OCI-LY3 (cell line): ENCODE measurements at regions not wholly inside any gene's neighbourhood (a gene's known extent, or its start where the extent isn't known, plus 50 kb on each side); places are given as distances from the start of the nearest gene placed in this dataset.

Experiments used
- H2AFZ ChIP-seq: fragments of 200-600, 300-600 bp; shearing (Covaris generic); 2 replicates; pipeline ENCODE4 v1.6.0; 2014; ENCODE audit warnings: antibody characterized with exemption, low read depth, low read length
- H3K27ac ChIP-seq: fragments of 200-600, 300-600 bp; sonication (generic); 2 replicates; pipeline ENCODE4 v1.5.1; 2014; ENCODE audit warnings: mild to moderate bottlenecking, low read length, moderate library complexity, mixed read lengths
- H3K27me3 ChIP-seq: fragments of 200-600, 300-600 bp; sonication (generic); 2 replicates; pipeline ENCODE4 v1.6.1; 2014; ENCODE audit warnings: low read depth, low read length, mixed read lengths
- H3K36me3 ChIP-seq: fragments of 200-600, 300-600 bp; sonication (generic); replicated peaks from 2 replicates; pipeline ENCODE3; 2014; ENCODE audit warnings: low read depth, low read length, mixed read lengths
- H3K4me1 ChIP-seq: fragments of 300-600, 200-600 bp; sonication (generic); 2 replicates; pipeline ENCODE4 v1.6.1; 2014; ENCODE audit warnings: low read length, mixed read lengths
- H3K4me2 ChIP-seq: fragments of 200-600, 300-600 bp; sonication (generic); 2 replicates; pipeline ENCODE4 v1.6.1; 2014; ENCODE audit warnings: low read length, mixed read lengths
- H3K4me3 ChIP-seq: fragments of 300-600, 200-600 bp; sonication (generic); 2 replicates; pipeline ENCODE4 v1.5.1; 2014; ENCODE audit warnings: antibody characterized with exemption, mild to moderate bottlenecking, low read length, moderate library complexity
- H3K79me2 ChIP-seq: fragments of 300-600, 200-600 bp; shearing (Covaris generic); 2 replicates; pipeline ENCODE4 v1.6.1; 2014; ENCODE audit warnings: mild to moderate bottlenecking, low read length, mixed read lengths
- H3K9ac ChIP-seq: fragments of 300-600, 200-600 bp; shearing (Covaris generic); 2 replicates; pipeline ENCODE4 v1.6.0; 2014; ENCODE audit warnings: mild to moderate bottlenecking, low read length, moderate library complexity
- H3K9me3 ChIP-seq: fragments of 200-600, 300-600 bp; shearing (Covaris generic); 2 replicates; pipeline ENCODE4 v1.6.1; 2014; ENCODE audit warnings: low read length, mixed read lengths; ENCODE audit not compliant: insufficient read depth
- H4K20me1 ChIP-seq: fragments of 200-600, 300-600 bp; sonication (generic); 2 replicates; pipeline ENCODE4 v1.6.1; 2016; ENCODE audit warnings: low read length, mixed read lengths; ENCODE audit not compliant: insufficient read depth
- CTCF ChIP-seq: fragments of 200-600, 300-600 bp; sonication (generic); IDR thresholded peaks from 2 replicates; pipeline ENCODE4 v1.5.1; 2014; ENCODE audit warnings: antibody characterized with exemption, low read length, low read depth
- EZH2phosphoT487 ChIP-seq: fragments of 200-600 bp; shearing (Covaris generic); IDR thresholded peaks from 2 replicates; pipeline ENCODE4 v1.6.1; 2018; ENCODE audit warnings: antibody characterized with exemption, mixed run types, low read depth

- H3K27me3 ChIP-seq, result no peaks in the 10 kb centered on the region
- no peak overlapping the region for H3K4me2 ChIP-seq
- H3K9me3 ChIP-seq, result no peaks in the 10 kb centered on the region
- H3K4me3 ChIP-seq, result no peak overlapping the region
- no peaks in the 10 kb centered on the region for H4K20me1 ChIP-seq
- no peaks in the 10 kb centered on the region for H3K4me1 ChIP-seq
- TF ChIP-seq CTCF, result no peak
- TF ChIP-seq EZH2phosphoT487, result no peak
- H3K36me3 ChIP-seq, result no peaks in the 10 kb centered on the region
- H2AFZ ChIP-seq, result no peak overlapping the region
- no peak overlapping the region for H3K9ac ChIP-seq
- no peaks in the 10 kb centered on the region for H3K79me2 ChIP-seq
- H3K27ac ChIP-seq, result no peak overlapping the region
These were observed 52.1 kb upstream of the RGMB start for GRCh38 chr5:98721231-98721928.

- Histone ChIP-seq H3K4me3 (no peak overlapping the region), H3K79me2 (no peaks in the 10 kb centered on the region), H4K20me1 (no peaks in the 10 kb centered on the region), H3K36me3 (no peaks in the 10 kb centered on the region), H3K4me1 (no peaks in the 10 kb centered on the region), H3K27me3 (no peaks in the 10 kb centered on the region), H3K4me2 (no peak overlapping the region), H3K9me3 (no peaks in the 10 kb centered on the region), H3K27ac (no peak overlapping the region), H2AFZ (no peak overlapping the region), H3K9ac (no peak overlapping the region)
- TF ChIP-seq CTCF (no peak), EZH2phosphoT487 (no peak)
These were observed 51.3 kb upstream of the RGMB start for GRCh38 chr5:98722188-98722587.

- H3K36me3 ChIP-seq, result no peaks in the 10 kb centered on the region
- H3K27ac ChIP-seq, result no peak overlapping the region
- H4K20me1 ChIP-seq, result no peaks in the 10 kb centered on the region
- TF ChIP-seq CTCF (no peak), EZH2phosphoT487 (no peak)
- no peaks in the 10 kb centered on the region for H3K4me1 ChIP-seq
- no peak overlapping the region for H3K4me3 ChIP-seq
- no peaks in the 10 kb centered on the region for H3K27me3 ChIP-seq
- H3K4me2 ChIP-seq, result no peak overlapping the region
- H3K9ac ChIP-seq, result no peak overlapping the region
- no peak overlapping the region for H2AFZ ChIP-seq
- no peaks in the 10 kb centered on the region for H3K79me2 ChIP-seq
- no peaks in the 10 kb centered on the region for H3K9me3 ChIP-seq
These were observed 50.4 kb upstream of the RGMB start for GRCh38 chr5:98723061-98723460.
